Smooth muscle cell (in vitro differentiated cells): ENCODE measurements at regions not wholly inside any gene's neighbourhood (a gene's known extent, or its start where the extent isn't known, plus 50 kb on each side); places are given as distances from the start of the nearest gene placed in this dataset.

Experiments
- DNase-seq: peaks from one replicate; lab custom pipeline; 2025; ENCODE audit not compliant: unreplicated experiment; lab: John Stamatoyannopoulos, UW
- H2AFZ ChIP-seq: fragments of 200-600 bp; sonication (generic); 2 replicates; pipeline ENCODE4 v1.6.0; 2016; ENCODE audit warnings: antibody characterized with exemption, low read depth, mild to moderate bottlenecking
- H3F3A ChIP-seq: fragments of 200-600 bp; sonication (generic); 2 replicates; pipeline ENCODE4 v1.6.0; 2017; ENCODE audit warnings: antibody characterized with exemption, low read depth
- H3K27ac ChIP-seq: fragments of 200-600 bp; sonication (generic); 2 replicates; pipeline ENCODE4 v1.5.1; 2016; ENCODE audit warnings: low read depth, mild to moderate bottlenecking
- H3K27me3 ChIP-seq: fragments of 200-600 bp; sonication (generic); 2 replicates; pipeline ENCODE4 v1.6.1; 2016; ENCODE audit warnings: low read depth, mild to moderate bottlenecking
- H3K36me3 ChIP-seq: fragments of 200-600 bp; sonication (generic); 2 replicates; pipeline ENCODE4 v1.5.1; 2016; ENCODE audit warnings: low read depth
- H3K4me1 ChIP-seq: fragments of 200-600 bp; sonication (generic); 2 replicates; pipeline ENCODE4 v1.5.1; 2016; ENCODE audit warnings: low read depth
- H3K4me2 ChIP-seq: fragments of 200-600 bp; sonication (generic); 2 replicates; pipeline ENCODE4 v1.6.0; 2016; ENCODE audit warnings: mild to moderate bottlenecking
- H3K4me3 ChIP-seq: fragments of 200-600 bp; sonication (generic); 2 replicates; pipeline ENCODE4 v1.5.1; 2016; ENCODE audit warnings: mild to moderate bottlenecking
- H3K79me2 ChIP-seq: fragments of 200-600 bp; sonication (generic); 2 replicates; pipeline ENCODE4 v1.6.0; 2016; ENCODE audit warnings: low read depth, mild to moderate bottlenecking
- H3K9ac ChIP-seq: fragments of 200-600 bp; sonication (generic); 2 replicates; pipeline ENCODE4 v1.6.0; 2016; ENCODE audit warnings: low read depth
- H3K9me3 ChIP-seq: fragments of 200-600 bp; sonication (generic); replicated peaks from 2 replicates; pipeline ENCODE4 v1.5.1; 2016; ENCODE audit warnings: low read depth
- H4K20me1 ChIP-seq: fragments of 200-600 bp; sonication (generic); 2 replicates; pipeline ENCODE4 v1.6.0; 2016; ENCODE audit warnings: low read depth
- WGBS: methylation state at CpG from one replicate; pipeline ENCODE4 v1.1.7; 2016; ENCODE audit warnings: low lambda C conversion rate; 5-methylcytosine and 5-hydroxymethylcytosine counted together
- TF ChIP-seq, protein P1 (sequence below): fragments of 200-600 bp; sonication (generic); IDR thresholded peaks from 2 replicates; pipeline ENCODE4 v1.5.1; 2017; ENCODE audit warnings: borderline replicate concordance, mild to moderate bottlenecking, antibody characterized with exemption; ENCODE audit not compliant: insufficient read depth, poor library complexity, severe bottlenecking

DNA sequence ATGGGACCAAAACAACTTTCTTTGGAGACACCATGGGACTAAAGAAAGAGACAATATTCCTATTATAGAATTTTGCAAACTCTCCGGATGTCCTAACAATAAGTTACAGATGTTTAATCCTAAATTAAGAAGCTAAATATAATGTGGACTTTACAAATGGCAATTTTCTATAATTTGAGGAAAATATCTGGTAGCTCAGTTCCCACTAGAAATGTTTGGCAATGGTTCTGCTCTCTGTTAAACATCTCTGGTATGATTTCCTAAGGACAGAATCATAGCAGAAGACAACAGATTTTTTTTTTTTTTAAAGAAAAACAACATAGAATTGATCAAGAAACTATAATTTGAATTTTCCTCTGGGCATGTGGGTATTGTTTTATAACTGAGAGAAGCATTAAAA lies 232.8 kb downstream of the ENC1 start:
- Histone ChIP-seq H3K9ac (no peak overlapping the region), H4K20me1 (no peaks in the 10 kb centered on the region), H3K27me3 (no peaks in the 10 kb centered on the region), H3K27ac (no peak overlapping the region), H3K4me1 (peaks cover 26% of the 10 kb centered on the region), H3K9me3 (no peaks in the 10 kb centered on the region), H3K4me2 (no peak overlapping the region), H3K4me3 (no peak overlapping the region), H3K79me2 (no peaks in the 10 kb centered on the region), H3F3A (peaks cover 10% of the 10 kb centered on the region), H2AFZ (no peak overlapping the region), H3K36me3 (no peaks in the 10 kb centered on the region)
- 44% methylated on average over 1 of the region's 1 CpG for WGBS
- DNase-seq = no peak
- TF ChIP-seq, protein P1, sequence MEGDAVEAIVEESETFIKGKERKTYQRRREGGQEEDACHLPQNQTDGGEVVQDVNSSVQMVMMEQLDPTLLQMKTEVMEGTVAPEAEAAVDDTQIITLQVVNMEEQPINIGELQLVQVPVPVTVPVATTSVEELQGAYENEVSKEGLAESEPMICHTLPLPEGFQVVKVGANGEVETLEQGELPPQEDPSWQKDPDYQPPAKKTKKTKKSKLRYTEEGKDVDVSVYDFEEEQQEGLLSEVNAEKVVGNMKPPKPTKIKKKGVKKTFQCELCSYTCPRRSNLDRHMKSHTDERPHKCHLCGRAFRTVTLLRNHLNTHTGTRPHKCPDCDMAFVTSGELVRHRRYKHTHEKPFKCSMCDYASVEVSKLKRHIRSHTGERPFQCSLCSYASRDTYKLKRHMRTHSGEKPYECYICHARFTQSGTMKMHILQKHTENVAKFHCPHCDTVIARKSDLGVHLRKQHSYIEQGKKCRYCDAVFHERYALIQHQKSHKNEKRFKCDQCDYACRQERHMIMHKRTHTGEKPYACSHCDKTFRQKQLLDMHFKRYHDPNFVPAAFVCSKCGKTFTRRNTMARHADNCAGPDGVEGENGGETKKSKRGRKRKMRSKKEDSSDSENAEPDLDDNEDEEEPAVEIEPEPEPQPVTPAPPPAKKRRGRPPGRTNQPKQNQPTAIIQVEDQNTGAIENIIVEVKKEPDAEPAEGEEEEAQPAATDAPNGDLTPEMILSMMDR = no peak

DNA sequence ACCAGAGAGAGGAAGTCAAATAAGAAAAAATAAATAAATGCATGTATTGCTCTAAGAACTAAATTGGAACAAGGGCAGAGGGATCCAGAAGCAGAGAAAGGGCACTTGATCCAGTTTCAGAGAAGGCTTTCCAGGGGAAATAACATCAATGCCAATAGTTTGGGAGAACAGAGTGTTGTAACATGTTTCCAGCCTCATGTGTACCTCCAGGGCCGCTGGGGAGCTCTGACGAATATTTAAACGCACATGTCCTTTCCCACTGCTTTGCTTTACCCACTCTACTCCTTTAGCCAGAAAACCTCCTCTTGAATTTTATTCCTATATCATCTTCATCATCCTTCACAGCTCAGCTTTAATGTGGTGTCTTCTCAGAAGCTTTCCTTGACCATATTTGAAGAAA lies 233.7 kb downstream of the ENC1 start:
- no peak overlapping the region for H3K4me3 ChIP-seq
- DNase-seq = no peak
- H3K27me3 ChIP-seq = no peaks in the 10 kb centered on the region
- 95% methylated on average over 3 of the region's 3 CpGs for WGBS
- H3K36me3 ChIP-seq = no peaks in the 10 kb centered on the region
- H3K4me2 ChIP-seq = no peak overlapping the region
- peaks cover 12% of the 10 kb centered on the region for H3F3A ChIP-seq
- TF ChIP-seq, protein P1 = no peak
- H3K9me3 ChIP-seq = no peaks in the 10 kb centered on the region
- H2AFZ ChIP-seq = no peak overlapping the region
- H3K4me1 ChIP-seq = peaks cover 25% of the 10 kb centered on the region
- H3K79me2 ChIP-seq = no peaks in the 10 kb centered on the region
- H3K9ac ChIP-seq = no peak overlapping the region
- no peak overlapping the region for H3K27ac ChIP-seq
- H4K20me1 ChIP-seq = no peaks in the 10 kb centered on the region

DNA sequence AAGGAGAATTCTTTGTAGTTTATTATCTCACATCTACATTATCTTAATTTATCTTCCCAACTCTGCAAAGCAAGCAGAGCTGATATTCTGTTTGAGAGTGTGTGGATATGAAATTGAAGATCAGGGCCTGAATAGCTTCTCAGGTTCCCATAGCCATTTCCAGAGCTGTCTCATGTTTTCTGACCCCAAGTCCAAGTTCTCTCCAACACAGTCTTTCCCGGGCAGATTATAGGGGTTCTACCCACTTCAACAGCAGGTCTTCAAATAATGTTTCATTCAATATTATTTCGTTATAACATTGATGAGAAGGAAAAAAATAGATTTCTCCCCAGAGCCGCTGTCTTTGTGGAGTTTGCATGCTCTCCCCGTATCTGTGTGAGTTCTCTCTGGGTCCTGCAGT lies 234.9 kb downstream of the ENC1 start:
- no peak overlapping the region for H3K4me2 ChIP-seq
- no peak overlapping the region for H2AFZ ChIP-seq
- no peak for DNase-seq
- H3K79me2 ChIP-seq = no peaks in the 10 kb centered on the region
- H3K9ac ChIP-seq = no peak overlapping the region
- no peak overlapping the region for H3K4me3 ChIP-seq
- TF ChIP-seq, protein P1 = no peak
- no peak overlapping the region for H3K27ac ChIP-seq
- H3K9me3 ChIP-seq = no peaks in the 10 kb centered on the region
- 80% methylated on average over 4 of the region's 4 CpGs for WGBS
- H3K27me3 ChIP-seq = no peaks in the 10 kb centered on the region
- H4K20me1 ChIP-seq = no peaks in the 10 kb centered on the region
- peaks cover 18% of the 10 kb centered on the region for H3F3A ChIP-seq
- H3K4me1 ChIP-seq = peaks cover 19% of the 10 kb centered on the region
- H3K36me3 ChIP-seq = no peaks in the 10 kb centered on the region

DNA sequence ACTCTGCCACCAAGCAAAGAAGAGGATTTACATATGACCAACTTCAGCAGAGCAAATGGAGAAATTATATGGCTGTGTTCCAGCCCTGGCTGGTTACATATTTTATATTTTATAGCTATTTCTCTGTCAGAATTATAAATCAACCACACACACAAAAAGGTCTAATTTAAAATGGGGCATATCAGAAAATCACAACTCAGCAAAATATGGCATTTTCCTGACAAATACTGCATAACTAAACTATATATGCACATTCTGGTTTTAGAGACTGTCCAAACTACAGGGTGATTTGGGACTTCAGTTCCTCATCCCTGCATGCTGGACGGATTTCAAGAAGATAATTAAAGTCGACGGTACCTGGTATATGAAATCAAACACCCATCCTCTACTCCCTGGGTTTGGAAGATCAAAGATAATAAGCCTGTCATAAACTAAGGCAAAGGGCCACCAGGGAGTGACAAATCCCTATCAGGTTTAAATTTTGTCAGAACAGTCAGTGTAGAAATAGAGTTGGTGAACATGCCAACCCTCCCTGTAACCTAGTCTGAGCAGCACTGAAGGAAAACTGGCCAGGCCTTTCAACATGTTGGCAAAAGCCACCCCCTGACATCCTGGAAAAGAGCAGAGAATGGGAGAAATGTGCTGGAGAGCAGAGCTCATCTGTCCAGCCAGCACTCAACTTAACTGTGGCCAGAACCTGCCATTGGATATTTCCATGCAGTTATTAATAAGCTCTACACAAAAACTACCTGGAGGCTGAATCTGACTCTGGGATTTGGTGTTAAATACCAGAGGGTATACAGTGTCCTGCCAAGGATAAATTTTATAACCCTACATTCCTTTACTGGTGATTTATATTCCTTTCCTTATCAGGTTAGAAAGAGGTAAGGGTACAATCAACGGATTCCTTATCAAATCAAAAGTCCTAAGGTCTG lies 235.7 kb downstream of the ENC1 start:
- Histone ChIP-seq H3K4me3 (no peak overlapping the region), H3K27ac (no peak overlapping the region), H3K9ac (no peak overlapping the region), H3K4me2 (no peak overlapping the region), H3K79me2 (no peaks in the 10 kb centered on the region), H3K4me1 (peaks cover 19% of the 10 kb centered on the region), H3K27me3 (no peaks in the 10 kb centered on the region), H3K9me3 (no peaks in the 10 kb centered on the region), H3F3A (peaks cover 20% of the 10 kb centered on the region), H3K36me3 (no peaks in the 10 kb centered on the region), H4K20me1 (no peaks in the 10 kb centered on the region), H2AFZ (no peak overlapping the region)
- DNase-seq = no peak
- WGBS = 89% methylated on average over 4 of the region's 4 CpGs
- TF ChIP-seq, protein P1 = no peak
